Right atrium auricular region (tissue), 2 donors: ENCODE measurements at regions not wholly inside any gene's neighbourhood (a gene's known extent, or its start where the extent isn't known, plus 50 kb on each side); places are given as distances from the start of the nearest gene placed in this dataset.
"Not testable (repeated sequence)": the region's sequence is repeated elsewhere in the genome, so short reads cannot be mapped to it uniquely, and the experiment has no call there.

ENCODE experiments used
- DNase-seq: peaks from one replicate; pipeline ENCODE4 v3.0.0-alpha.2; 2019; ENCODE audit warnings: low spot score
- H3K27ac ChIP-seq, 2 donors: fragments of 200-600 bp; sonication (generic); 1 replicate in 1 of 2; 2 replicates in 1 of 2; pipeline ENCODE4 v1.5.1; 2016 to 2019
- H3K27me3 ChIP-seq, 2 donors: fragments of 200-600 bp; sonication (generic); one replicate each; pipeline versions ENCODE4 v1.5.1 to v1.6.0; 2017 to 2019
- H3K36me3 ChIP-seq: fragments of 200-600 bp; sonication (generic); one replicate; pipeline ENCODE4 v1.5.1; 2016
- H3K4me1 ChIP-seq, 2 donors: fragments of 200-600 bp; sonication (generic); one replicate each; pipeline versions ENCODE4 v1.5.1 to v1.6.0; 2017 to 2019
- H3K4me3 ChIP-seq, 2 donors: fragments of 200-600 bp; sonication (generic); 1 replicate in 1 of 2; 2 replicates in 1 of 2; pipeline ENCODE4 v1.5.1; 2017 to 2019; ENCODE audit warnings: mild to moderate bottlenecking in 1 of 2, moderate library complexity in 1 of 2
- H3K9me3 ChIP-seq, 2 donors: fragments of 200-600 bp; sonication (generic); one replicate each; pipeline ENCODE4 v1.5.1; 2019
- TF ChIP-seq, protein P1 (sequence below), 2 donors: fragments of 200-600 bp; sonication (generic); IDR thresholded peaks; one replicate each; pipeline ENCODE4 v1.5.1; 2019; ENCODE audit warnings: antibody characterized with exemption in 2 of 2

GRCh38 chr2:37722971-37723370 lies 51.5 kb upstream of the CDC42EP3 start:
- H3K4me1 ChIP-seq, H3K27me3 ChIP-seq, H3K9me3 ChIP-seq, DNase-seq, H3K36me3 ChIP-seq, H3K27ac ChIP-seq, H3K4me3 ChIP-seq: not testable (repeated sequence)

GRCh38 chr2:37730037-37730818 lies 58.8 kb upstream of the CDC42EP3 start:
- no peaks in the 10 kb centered on the region for H3K9me3 ChIP-seq
- no peaks in the 10 kb centered on the region for H3K4me1 ChIP-seq
- TF ChIP-seq, protein P1, sequence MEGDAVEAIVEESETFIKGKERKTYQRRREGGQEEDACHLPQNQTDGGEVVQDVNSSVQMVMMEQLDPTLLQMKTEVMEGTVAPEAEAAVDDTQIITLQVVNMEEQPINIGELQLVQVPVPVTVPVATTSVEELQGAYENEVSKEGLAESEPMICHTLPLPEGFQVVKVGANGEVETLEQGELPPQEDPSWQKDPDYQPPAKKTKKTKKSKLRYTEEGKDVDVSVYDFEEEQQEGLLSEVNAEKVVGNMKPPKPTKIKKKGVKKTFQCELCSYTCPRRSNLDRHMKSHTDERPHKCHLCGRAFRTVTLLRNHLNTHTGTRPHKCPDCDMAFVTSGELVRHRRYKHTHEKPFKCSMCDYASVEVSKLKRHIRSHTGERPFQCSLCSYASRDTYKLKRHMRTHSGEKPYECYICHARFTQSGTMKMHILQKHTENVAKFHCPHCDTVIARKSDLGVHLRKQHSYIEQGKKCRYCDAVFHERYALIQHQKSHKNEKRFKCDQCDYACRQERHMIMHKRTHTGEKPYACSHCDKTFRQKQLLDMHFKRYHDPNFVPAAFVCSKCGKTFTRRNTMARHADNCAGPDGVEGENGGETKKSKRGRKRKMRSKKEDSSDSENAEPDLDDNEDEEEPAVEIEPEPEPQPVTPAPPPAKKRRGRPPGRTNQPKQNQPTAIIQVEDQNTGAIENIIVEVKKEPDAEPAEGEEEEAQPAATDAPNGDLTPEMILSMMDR (IDR thresholded peaks at IDR 0.05), result no peak
- H3K27ac ChIP-seq, result no peak overlapping the region
- no peaks in the 10 kb centered on the region for H3K36me3 ChIP-seq
- H3K4me3 ChIP-seq, result no peak overlapping the region
- no peak for DNase-seq
- no peaks in the 10 kb centered on the region for H3K27me3 ChIP-seq

DNA sequence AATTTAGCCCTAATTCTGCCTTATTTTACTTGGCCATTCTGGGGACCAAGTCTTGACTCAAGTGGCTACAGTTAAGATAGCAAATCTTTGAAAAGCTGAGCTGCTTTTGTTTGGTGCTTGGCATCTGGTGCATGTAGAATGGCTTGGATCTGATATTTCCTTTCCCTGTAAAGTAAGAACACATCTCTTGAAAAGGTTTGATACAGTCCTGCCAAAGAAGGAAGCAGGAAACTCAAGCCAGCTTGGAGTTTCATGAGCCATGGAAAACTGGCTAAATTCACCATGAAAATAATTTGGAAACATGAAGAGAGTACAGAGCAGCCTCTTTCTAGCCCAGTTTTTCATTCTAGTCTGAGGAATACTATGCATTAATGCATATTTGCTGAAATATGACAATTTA lies 61.0 kb upstream of the CDC42EP3 start:
- not testable (repeated sequence) for H3K4me3 ChIP-seq, DNase-seq, H3K4me1 ChIP-seq, H3K9me3 ChIP-seq, H3K36me3 ChIP-seq, H3K27me3 ChIP-seq, H3K27ac ChIP-seq

GRCh38 chr2:37733251-37733650 lies 61.8 kb upstream of the CDC42EP3 start:
- H3K9me3 ChIP-seq, result no peaks in the 10 kb centered on the region
- no peaks in the 10 kb centered on the region for H3K27me3 ChIP-seq
- H3K36me3 ChIP-seq, result no peaks in the 10 kb centered on the region
- no peak overlapping the region for H3K27ac ChIP-seq
- DNase-seq, result no peak
- H3K4me3 ChIP-seq, result no peak overlapping the region
- no peaks in the 10 kb centered on the region for H3K4me1 ChIP-seq
- TF ChIP-seq, protein P1 (IDR thresholded peaks at IDR 0.05), result no peak

GRCh38 chr2:37733955-37734354 lies 62.5 kb upstream of the CDC42EP3 start:
- not testable (repeated sequence) for H3K4me3 ChIP-seq, H3K9me3 ChIP-seq, H3K36me3 ChIP-seq, H3K27me3 ChIP-seq, H3K27ac ChIP-seq, DNase-seq, H3K4me1 ChIP-seq

DNA sequence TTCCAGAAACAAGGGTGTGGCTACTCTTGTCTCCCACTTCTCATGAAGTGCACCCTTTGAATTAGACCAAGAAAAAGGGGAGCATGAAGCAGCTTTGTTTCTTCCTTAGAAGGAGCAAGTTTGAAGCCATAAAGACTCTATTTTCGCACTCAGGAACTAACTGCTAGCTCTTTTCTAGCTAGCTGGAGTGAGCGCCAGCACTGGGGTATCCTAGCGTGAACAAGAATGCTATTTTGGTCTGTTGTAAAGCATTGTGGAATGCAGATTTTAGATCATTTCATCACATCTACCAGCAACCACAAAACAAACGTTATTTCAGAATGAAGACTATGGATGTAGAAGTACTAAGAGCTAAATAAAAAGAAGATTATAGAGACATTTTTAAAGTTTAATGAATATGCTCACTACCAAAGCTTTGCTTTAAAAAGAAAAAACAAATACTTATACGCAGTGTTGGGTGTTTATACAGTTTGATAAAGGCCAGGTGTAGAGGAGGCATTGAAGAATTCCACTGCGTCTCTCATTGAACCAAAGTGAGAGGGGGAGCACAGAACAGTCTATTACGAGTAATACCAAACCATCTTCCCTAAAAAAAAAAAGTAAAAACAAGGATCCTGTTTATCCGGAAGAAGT lies 63.6 kb upstream of the CDC42EP3 start:
- not testable (repeated sequence) for H3K4me1 ChIP-seq, H3K4me3 ChIP-seq, DNase-seq, H3K27me3 ChIP-seq, H3K36me3 ChIP-seq, H3K27ac ChIP-seq, H3K9me3 ChIP-seq

- not testable (repeated sequence) for H3K4me3 ChIP-seq
Measured at GRCh38 chr2:37735524-37735910, 64.1 kb upstream of the CDC42EP3 start.

DNA sequence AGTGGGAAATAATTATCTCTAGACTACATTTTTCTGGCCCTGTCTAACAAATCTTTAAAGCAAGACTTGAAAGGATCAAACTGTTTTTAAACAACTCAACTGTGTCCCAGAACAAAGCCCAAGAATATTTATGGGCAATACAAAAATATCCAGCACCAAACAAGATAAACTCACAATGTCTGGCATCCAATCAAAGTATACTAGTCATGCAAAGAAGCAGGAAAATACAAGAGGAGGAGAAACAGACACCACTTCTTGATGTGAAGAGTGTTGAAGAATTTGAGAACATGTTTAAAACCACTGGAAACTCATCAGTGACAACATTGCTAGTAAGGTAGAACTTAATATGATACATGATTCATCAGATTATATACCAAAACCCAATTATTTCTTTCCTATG lies 66.1 kb upstream of the CDC42EP3 start:
- H3K4me1 ChIP-seq, result no peaks in the 10 kb centered on the region
- H3K9me3 ChIP-seq, result no peaks in the 10 kb centered on the region
- H3K27ac ChIP-seq, result peak overlapping the region in 1 of 2 donors; percentile 46
- no peaks in the 10 kb centered on the region for H3K36me3 ChIP-seq
- DNase-seq, result no peak
- TF ChIP-seq, protein P1 (IDR thresholded peaks at IDR 0.05), result no peak
- H3K27me3 ChIP-seq, result no peaks in the 10 kb centered on the region
- H3K4me3 ChIP-seq, result no peak overlapping the region

More at GRCh38 chr2:37735524-37735910, 64.1 kb upstream of the CDC42EP3 start:
- not testable (repeated sequence) for H3K27me3 ChIP-seq, DNase-seq, H3K4me1 ChIP-seq, H3K36me3 ChIP-seq, H3K27ac ChIP-seq, H3K9me3 ChIP-seq
